Esophagus muscularis mucosa (tissue), 3 donors: ENCODE measurements at regions not wholly inside any gene's neighbourhood (a gene's known extent, or its start where the extent isn't known, plus 50 kb on each side); places are given as distances from the start of the nearest gene placed in this dataset.

Experiments used
- POLR2A ChIP-seq: fragments of 450-650 bp; IDR thresholded peaks from one replicate; pipeline ENCODE4 v1.6.1; 2017; ENCODE audit warnings: antibody characterized with exemption, moderate library complexity, mild to moderate bottlenecking, low read depth
- POLR2AphosphoS5 ChIP-seq, 2 donors: sonication (generic); formaldehyde crosslinking; IDR thresholded peaks; one replicate each; pipeline ENCODE4 v1.6.1; 2017; ENCODE audit warnings: antibody characterized with exemption in 2 of 2
- TF ChIP-seq, protein P1 (sequence below), 3 experiments: fragments of 200-600 bp in 2 of 3; fragments of 450-650 bp in 1 of 3; sonication (generic) in 2 of 3; IDR thresholded peaks; one replicate each; pipeline ENCODE4 v1.5.1; 2017 to 2019; ENCODE audit warnings: antibody characterized with exemption in 3 of 3, mild to moderate bottlenecking in 2 of 3, moderate library complexity in 1 of 3

DNA sequence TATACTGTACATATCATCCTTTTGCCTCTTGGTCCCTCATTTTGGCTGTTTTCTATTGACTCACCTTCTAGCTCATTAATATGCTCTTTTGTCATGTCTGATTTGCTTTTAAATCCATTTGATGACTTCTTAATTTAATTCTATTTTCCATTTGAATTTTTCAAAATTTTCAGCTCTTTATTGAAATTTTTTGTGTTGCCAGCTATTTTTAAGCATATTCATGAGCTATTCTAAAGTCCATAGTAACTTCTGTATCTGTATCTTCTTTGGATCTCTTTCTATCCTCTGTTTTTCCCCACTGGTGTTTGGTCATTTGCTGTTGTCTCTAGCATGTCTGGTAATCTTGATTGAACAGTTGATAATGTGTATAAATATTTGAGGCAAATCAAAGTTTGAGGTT is 227.8 kb downstream of the NDUFA10 start:
- TF ChIP-seq, protein P1, sequence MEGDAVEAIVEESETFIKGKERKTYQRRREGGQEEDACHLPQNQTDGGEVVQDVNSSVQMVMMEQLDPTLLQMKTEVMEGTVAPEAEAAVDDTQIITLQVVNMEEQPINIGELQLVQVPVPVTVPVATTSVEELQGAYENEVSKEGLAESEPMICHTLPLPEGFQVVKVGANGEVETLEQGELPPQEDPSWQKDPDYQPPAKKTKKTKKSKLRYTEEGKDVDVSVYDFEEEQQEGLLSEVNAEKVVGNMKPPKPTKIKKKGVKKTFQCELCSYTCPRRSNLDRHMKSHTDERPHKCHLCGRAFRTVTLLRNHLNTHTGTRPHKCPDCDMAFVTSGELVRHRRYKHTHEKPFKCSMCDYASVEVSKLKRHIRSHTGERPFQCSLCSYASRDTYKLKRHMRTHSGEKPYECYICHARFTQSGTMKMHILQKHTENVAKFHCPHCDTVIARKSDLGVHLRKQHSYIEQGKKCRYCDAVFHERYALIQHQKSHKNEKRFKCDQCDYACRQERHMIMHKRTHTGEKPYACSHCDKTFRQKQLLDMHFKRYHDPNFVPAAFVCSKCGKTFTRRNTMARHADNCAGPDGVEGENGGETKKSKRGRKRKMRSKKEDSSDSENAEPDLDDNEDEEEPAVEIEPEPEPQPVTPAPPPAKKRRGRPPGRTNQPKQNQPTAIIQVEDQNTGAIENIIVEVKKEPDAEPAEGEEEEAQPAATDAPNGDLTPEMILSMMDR (IDR thresholded peaks at IDR 0.05), result no peak
- no peak for TF ChIP-seq POLR2AphosphoS5 (IDR thresholded peaks at IDR 0.05)
- no peak for TF ChIP-seq POLR2A
